ENCODE measurements at regions not wholly inside any gene's neighbourhood (a gene's known extent, or its start where the extent isn't known, plus 50 kb on each side); places are given as distances from the start of the nearest gene placed in this dataset.

DNA sequence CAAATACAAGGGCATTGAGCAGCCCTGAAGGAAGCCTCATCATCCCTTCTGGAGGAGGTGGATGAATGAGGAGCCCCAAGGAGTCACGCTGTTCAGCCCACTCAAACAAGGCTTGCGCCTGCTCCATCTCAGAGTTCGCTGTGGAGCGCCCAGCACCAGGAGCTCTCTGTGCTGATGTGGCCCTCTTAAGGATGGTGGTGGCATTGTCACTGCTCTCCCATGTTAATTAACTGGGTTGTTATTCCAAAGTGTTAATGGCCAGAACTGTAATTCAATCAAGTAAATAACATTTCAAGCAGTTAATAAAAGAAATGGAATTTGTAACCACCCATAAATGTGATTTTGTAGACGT lies 726.0 kb upstream of the RAB6C start:
- no peak overlapping the region for H2AFZ ChIP-seq (ENCODE audit: low read depth, low read length)
- H3K36me3 ChIP-seq (replicated peaks; ENCODE audit: low read depth, low read length), result no peaks in the 10 kb centered on the region
- no peaks in the 10 kb centered on the region for H3K4me1 ChIP-seq (ENCODE audit: low read length)
- no peak overlapping the region for H3K9ac ChIP-seq (ENCODE audit: low read length)
- H3K79me2 ChIP-seq (ENCODE audit: low read length), result no peaks in the 10 kb centered on the region
- no peak overlapping the region for H3K4me2 ChIP-seq (ENCODE audit: low read length)
- H3K27me3 ChIP-seq (ENCODE audit: low read depth, low read length), result no peaks in the 10 kb centered on the region
- no peaks in the 10 kb centered on the region for H3K9me3 ChIP-seq (ENCODE audit: insufficient read depth, low read length)
- no peaks in the 10 kb centered on the region for H4K20me1 ChIP-seq (ENCODE audit: insufficient read depth, low read length)
- H3K27ac ChIP-seq (ENCODE audit: low read length), result no peak overlapping the region
- no peak for TF ChIP-seq EZH2phosphoT487 (IDR thresholded peaks at IDR 0.05; ENCODE audit: low read depth)
- TF ChIP-seq, protein P1, sequence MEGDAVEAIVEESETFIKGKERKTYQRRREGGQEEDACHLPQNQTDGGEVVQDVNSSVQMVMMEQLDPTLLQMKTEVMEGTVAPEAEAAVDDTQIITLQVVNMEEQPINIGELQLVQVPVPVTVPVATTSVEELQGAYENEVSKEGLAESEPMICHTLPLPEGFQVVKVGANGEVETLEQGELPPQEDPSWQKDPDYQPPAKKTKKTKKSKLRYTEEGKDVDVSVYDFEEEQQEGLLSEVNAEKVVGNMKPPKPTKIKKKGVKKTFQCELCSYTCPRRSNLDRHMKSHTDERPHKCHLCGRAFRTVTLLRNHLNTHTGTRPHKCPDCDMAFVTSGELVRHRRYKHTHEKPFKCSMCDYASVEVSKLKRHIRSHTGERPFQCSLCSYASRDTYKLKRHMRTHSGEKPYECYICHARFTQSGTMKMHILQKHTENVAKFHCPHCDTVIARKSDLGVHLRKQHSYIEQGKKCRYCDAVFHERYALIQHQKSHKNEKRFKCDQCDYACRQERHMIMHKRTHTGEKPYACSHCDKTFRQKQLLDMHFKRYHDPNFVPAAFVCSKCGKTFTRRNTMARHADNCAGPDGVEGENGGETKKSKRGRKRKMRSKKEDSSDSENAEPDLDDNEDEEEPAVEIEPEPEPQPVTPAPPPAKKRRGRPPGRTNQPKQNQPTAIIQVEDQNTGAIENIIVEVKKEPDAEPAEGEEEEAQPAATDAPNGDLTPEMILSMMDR (IDR thresholded peaks at IDR 0.05; ENCODE audit: low read depth, low read length), result peak; percentile 63
- no peak overlapping the region for H3K4me3 ChIP-seq (ENCODE audit: low read length)

DNA sequence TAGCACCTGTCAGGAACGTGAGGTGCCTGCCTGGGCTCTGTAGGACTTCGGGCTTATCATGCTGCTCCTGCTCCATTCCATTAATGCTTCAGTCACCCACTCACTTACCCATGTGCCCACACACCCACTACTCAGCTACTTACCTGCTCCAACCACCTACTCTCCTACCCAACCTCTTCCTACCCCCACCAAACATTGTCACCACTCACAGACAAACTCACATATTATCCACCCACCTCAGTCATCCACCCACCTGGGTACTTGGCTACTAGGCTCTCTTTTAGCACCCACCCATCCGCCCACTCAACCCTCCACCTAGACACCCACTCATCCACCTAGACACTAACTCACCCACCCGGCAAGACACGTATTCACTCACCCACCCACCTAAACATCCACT lies 724.7 kb upstream of the RAB6C start:
- no peak overlapping the region for H3K27ac ChIP-seq (ENCODE audit: low read length)
- H3K27me3 ChIP-seq (ENCODE audit: low read depth, low read length), result no peaks in the 10 kb centered on the region
- H3K4me3 ChIP-seq (ENCODE audit: low read length), result no peak overlapping the region
- no peaks in the 10 kb centered on the region for H3K9me3 ChIP-seq (ENCODE audit: insufficient read depth, low read length)
- H3K79me2 ChIP-seq (ENCODE audit: low read length), result no peaks in the 10 kb centered on the region
- no peaks in the 10 kb centered on the region for H4K20me1 ChIP-seq (ENCODE audit: insufficient read depth, low read length)
- no peaks in the 10 kb centered on the region for H3K36me3 ChIP-seq (replicated peaks; ENCODE audit: low read depth, low read length)
- H2AFZ ChIP-seq (ENCODE audit: low read depth, low read length), result no peak overlapping the region
- no peak overlapping the region for H3K9ac ChIP-seq (ENCODE audit: low read length)
- TF ChIP-seq, protein P1 (IDR thresholded peaks at IDR 0.05; ENCODE audit: low read depth, low read length), result no peak
- TF ChIP-seq EZH2phosphoT487 (IDR thresholded peaks at IDR 0.05; ENCODE audit: low read depth), result no peak
- no peak overlapping the region for H3K4me2 ChIP-seq (ENCODE audit: low read length)
- no peaks in the 10 kb centered on the region for H3K4me1 ChIP-seq (ENCODE audit: low read length)

DNA sequence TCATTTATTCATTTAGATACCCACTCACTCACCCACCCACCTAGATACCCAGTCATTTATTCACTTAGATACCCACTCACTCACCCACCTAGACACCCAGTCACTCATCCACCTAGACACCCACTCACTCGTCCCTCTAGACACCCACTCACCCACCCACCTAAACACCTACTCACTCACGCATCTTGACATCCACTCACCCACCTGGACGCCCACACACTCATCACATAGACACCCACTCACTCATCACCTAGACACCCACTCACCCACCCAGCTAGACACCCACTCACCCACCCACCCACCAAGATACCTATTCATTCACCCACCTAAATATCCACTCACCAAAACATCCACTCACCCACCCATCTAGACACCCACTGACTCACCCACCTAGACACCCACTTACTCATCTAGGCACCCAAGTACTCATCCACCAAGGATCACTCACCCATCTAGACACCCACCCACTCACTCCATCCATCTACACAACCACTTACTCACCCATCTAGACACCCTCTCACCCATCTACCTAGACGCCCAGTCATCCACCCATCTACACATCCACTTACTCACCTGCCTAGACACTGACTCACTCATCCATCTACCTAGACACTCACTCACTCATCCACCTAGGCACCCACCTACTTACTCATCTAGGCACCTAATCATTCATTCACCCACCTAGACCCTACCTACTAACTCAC lies 723.7 kb upstream of the RAB6C start:
- Histone ChIP-seq H3K4me1 (ENCODE audit: low read length) (no peaks in the 10 kb centered on the region), H4K20me1 (ENCODE audit: insufficient read depth, low read length) (no peaks in the 10 kb centered on the region), H3K9me3 (ENCODE audit: insufficient read depth, low read length) (no peaks in the 10 kb centered on the region), H3K27ac (ENCODE audit: low read length) (no peak overlapping the region), H3K9ac (ENCODE audit: low read length) (no peak overlapping the region), H3K27me3 (ENCODE audit: low read depth, low read length) (no peaks in the 10 kb centered on the region), H3K79me2 (ENCODE audit: low read length) (no peaks in the 10 kb centered on the region), H3K36me3 (replicated peaks; ENCODE audit: low read depth, low read length) (no peaks in the 10 kb centered on the region), H3K4me3 (ENCODE audit: low read length) (no peak overlapping the region), H3K4me2 (ENCODE audit: low read length) (no peak overlapping the region), H2AFZ (ENCODE audit: low read depth, low read length) (no peak overlapping the region)
- TF ChIP-seq, protein P1 (IDR thresholded peaks at IDR 0.05; ENCODE audit: low read depth, low read length), result no peak
- no peak for TF ChIP-seq EZH2phosphoT487 (IDR thresholded peaks at IDR 0.05; ENCODE audit: low read depth)

DNA sequence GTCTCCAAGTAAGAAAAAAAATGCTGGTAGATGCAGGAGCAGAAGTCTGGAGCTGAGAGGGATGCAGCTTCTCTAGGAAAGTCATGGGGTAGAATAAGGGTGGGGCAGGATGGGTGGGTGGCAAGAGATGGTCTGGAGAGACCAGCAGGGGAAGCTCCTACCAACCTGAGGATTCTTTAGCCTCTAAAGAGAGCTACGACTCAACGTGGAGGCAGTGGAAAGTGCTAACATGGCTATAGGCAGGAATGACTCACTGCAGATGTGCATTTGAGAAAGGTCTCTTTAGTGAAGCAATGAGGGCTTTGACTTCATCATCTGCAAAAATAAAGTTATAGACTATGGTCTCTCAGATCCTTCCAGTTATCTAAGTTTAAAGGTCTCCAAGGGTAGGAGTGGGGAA lies 722.8 kb upstream of the RAB6C start:
- Histone ChIP-seq H3K27ac (ENCODE audit: low read length) (no peak overlapping the region), H3K36me3 (replicated peaks; ENCODE audit: low read depth, low read length) (no peaks in the 10 kb centered on the region), H3K79me2 (ENCODE audit: low read length) (no peaks in the 10 kb centered on the region), H3K4me3 (ENCODE audit: low read length) (no peak overlapping the region), H3K9me3 (ENCODE audit: insufficient read depth, low read length) (no peaks in the 10 kb centered on the region), H4K20me1 (ENCODE audit: insufficient read depth, low read length) (no peaks in the 10 kb centered on the region), H3K27me3 (ENCODE audit: low read depth, low read length) (no peaks in the 10 kb centered on the region), H3K4me2 (ENCODE audit: low read length) (no peak overlapping the region), H3K9ac (ENCODE audit: low read length) (no peak overlapping the region), H2AFZ (ENCODE audit: low read depth, low read length) (no peak overlapping the region), H3K4me1 (ENCODE audit: low read length) (no peaks in the 10 kb centered on the region)
- TF ChIP-seq, protein P1 (IDR thresholded peaks at IDR 0.05; ENCODE audit: low read depth, low read length), result no peak
- TF ChIP-seq EZH2phosphoT487 (IDR thresholded peaks at IDR 0.05; ENCODE audit: low read depth), result no peak
